ENCODE measurements at regions not wholly inside any gene's neighbourhood (a gene's known extent, or its start where the extent isn't known, plus 50 kb on each side); places are given as distances from the start of the nearest gene placed in this dataset.
"Not testable (repeated sequence)": the region's sequence is repeated elsewhere in the genome, so short reads cannot be mapped to it uniquely, and the experiment has no call there.

DNA sequence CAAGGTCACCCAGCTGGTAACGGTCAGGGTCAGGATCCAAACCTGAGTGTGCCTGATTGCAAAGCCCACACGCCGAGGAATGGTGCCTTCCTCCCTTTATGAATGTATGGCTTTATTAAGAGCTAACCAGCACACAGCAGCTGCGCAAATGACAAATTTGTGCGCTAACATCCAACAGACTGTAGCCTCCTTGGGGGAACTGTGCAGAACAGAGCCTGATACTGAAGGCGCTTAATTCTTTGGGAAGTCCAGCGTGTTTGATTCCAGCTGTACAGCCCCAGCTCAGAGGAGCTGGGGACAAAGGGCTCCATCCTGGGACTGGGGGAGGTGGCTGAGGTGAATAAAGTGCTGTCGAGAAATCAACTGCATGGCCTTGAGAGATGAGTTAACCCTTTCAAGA is 75.7 kb upstream of the JARID2 start:
- ATAC-seq (replicated peaks in 1 of 2) (no peak), DNase-seq (no peak)
- H3K27me3 Mint-ChIP-seq (ENCODE audit: low read depth), result no peaks in the 10 kb centered on the region
- no peaks in the 10 kb centered on the region for H3K4me1 Mint-ChIP-seq (ENCODE audit: low read depth)
- no peaks in the 10 kb centered on the region for H3K36me3 Mint-ChIP-seq (ENCODE audit: insufficient read depth in 2 of 2)
- H3K9me3 Mint-ChIP-seq, result no peaks in the 10 kb centered on the region
- no peak overlapping the region for H3K27ac Mint-ChIP-seq
- no peak overlapping the region for H3K4me3 Mint-ChIP-seq

DNA sequence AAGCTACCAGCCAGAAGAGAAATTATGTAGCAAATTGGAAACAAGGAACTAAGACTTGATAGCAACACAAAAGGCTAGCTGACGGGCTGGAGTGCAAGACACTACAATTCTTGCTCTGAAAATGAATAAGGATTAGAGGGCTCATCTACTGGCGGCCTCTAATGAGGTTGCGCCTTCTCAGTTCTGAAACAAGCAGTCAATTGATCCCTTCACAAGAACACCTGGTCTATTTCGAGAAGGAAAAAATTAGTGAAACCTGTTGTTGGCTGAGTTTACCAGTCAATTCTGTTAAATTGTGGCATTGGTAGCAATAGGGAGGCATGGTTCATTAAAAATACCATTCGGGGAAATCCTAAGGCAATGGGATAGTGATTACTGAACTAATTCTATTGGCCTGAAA is 74.8 kb upstream of the JARID2 start:
- Mint-ChIP-seq H3K4me1 (ENCODE audit: low read depth) (no peaks in the 10 kb centered on the region), H3K9me3 (no peaks in the 10 kb centered on the region), H3K27ac (no peak overlapping the region), H3K4me3 (no peak overlapping the region), H3K36me3 (ENCODE audit: insufficient read depth in 2 of 2) (no peaks in the 10 kb centered on the region), H3K27me3 (ENCODE audit: low read depth) (no peaks in the 10 kb centered on the region)
- ATAC-seq (replicated peaks in 1 of 2) (peak; percentile 24 to 70), DNase-seq (no peak)

DNA sequence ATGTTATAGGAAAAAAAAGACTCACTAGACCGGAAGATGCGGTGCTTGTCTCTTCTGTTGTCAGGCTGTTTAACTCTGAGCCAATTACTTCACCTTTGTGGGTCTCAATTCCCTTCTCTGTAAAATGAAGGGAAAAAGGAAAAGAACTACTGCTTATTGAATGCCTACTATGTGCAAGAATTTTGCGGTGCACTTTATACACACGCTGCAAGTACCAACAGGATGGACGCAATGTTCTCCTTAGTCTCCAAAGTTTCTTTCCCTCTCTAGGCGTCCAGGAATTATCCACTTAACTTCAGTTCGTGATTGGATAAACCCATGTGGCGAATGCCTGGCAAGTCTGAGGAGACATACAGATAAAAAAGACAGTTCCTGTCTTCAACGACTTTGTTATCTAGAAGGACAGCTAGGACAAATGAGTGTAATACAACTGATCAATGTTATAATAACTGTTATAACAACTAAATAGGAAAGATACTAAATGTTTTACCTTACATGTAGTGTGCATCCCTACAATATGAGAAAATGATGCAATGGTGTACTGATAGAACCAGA is 69.0 kb upstream of the JARID2 start:
- no peak for ATAC-seq (replicated peaks in 1 of 2)
- no peak overlapping the region for H3K27ac Mint-ChIP-seq
- no peaks in the 10 kb centered on the region for H3K9me3 Mint-ChIP-seq
- no peak overlapping the region for H3K4me3 Mint-ChIP-seq
- no peaks in the 10 kb centered on the region for H3K27me3 Mint-ChIP-seq (ENCODE audit: low read depth)
- H3K4me1 Mint-ChIP-seq (ENCODE audit: low read depth), result no peaks in the 10 kb centered on the region
- no peak for DNase-seq
- H3K36me3 Mint-ChIP-seq (ENCODE audit: insufficient read depth in 2 of 2), result no peaks in the 10 kb centered on the region

DNA sequence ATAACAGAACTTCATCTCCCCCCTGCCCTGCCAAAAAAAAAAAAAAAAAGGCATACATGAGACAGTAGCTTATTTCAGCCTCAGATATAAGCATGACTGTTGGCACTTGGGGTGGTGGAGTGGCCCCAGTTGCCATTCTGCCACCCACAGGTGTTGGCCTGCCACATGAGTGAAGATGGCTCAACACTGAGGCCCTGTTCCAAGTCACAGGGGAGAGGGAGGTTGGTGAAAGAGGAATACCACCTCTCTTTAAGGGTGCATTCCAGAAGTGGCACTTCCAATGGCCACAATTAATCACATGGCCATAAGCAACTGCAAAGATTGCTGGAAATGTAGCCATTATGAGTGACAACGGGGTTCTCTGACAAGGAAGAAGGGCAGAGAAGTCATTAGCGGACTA is 61.9 kb upstream of the JARID2 start:
- Mint-ChIP-seq H3K27ac (peak overlapping the region; percentile 47), H3K9me3 (no peaks in the 10 kb centered on the region), H3K36me3 (ENCODE audit: insufficient read depth in 2 of 2) (peaks cover 0 to 5% of the 10 kb centered on the region in 2 donors), H3K4me3 (peak overlapping the region; percentile 43 to 68), H3K27me3 (ENCODE audit: low read depth) (no peaks in the 10 kb centered on the region), H3K4me1 (ENCODE audit: low read depth) (peaks cover 36% of the 10 kb centered on the region)
- DNase-seq (peak; percentile 40 to 63), ATAC-seq (replicated peaks in 1 of 2) (peak; percentile 69 to 71)

DNA sequence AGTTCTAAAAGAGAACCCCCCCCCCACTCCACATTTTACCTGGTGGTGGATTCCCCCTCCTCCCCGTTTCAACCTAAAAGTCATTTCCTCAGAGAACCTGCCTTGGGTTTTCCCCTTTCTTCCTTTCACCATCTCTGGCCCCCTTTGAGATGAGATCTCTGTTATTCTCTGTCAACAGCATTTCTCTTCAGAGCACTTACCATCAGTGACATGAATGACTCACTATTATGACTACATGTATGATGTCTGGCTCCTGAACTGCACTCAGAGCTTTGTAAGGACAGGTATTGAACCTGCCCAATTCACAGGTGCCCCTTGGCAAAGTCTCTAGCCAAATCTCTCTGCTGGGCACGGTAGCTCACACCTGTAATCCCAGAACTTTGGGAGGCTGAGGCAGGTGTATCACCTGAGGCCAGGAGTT is 61.4 kb upstream of the JARID2 start:
- ATAC-seq (replicated peaks in 1 of 2) (peak; percentile 99), DNase-seq (peak; percentile 56 to 58)
- Mint-ChIP-seq H3K4me3 (peak overlapping the region; percentile 43 to 68), H3K9me3 (no peaks in the 10 kb centered on the region), H3K4me1 (ENCODE audit: low read depth) (peaks cover 36% of the 10 kb centered on the region), H3K36me3 (ENCODE audit: insufficient read depth in 2 of 2) (peaks cover 0 to 5% of the 10 kb centered on the region in 2 donors), H3K27ac (peak overlapping the region; percentile 47), H3K27me3 (ENCODE audit: low read depth) (no peaks in the 10 kb centered on the region)

DNA sequence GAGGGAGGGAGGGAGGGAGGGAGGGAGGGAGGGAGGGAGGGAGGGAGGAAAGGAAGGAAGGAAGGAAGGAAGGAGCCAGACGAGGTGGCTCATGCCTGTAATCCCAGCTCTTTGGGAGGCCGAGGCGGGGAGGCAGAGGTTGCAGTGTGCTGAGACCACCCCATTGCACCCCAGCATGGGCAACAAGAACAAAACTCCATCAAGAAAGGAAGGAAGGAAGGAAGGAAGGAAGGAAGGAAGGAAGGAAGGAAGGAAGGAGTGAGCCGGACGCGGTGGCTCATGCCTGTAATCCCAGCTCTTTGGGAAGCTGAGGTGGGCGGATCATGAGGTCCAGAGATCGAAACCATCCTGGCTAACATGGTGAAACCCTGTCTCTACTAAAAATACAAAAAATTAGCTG is 60.8 kb upstream of the JARID2 start:
- not testable (repeated sequence) for H3K9me3 Mint-ChIP-seq, DNase-seq

DNA sequence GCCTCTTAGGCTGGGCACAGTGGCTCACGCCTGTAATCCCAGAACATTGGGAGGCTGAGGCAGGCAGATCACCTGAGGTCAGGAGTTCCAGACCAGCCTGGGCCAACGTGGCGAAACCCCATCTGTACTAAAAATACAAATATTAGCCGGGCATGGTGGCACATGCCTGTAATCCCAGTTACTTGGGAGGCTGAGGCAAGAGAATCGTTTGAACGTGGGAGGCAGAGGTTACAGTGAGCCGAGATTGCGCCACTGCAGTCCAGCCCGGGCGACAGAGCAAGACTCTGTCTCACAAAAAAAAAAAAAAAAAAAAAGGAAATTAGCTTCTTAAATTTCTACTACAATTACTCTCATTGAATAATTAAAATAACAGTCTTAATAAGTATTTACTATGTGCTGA is 52.4 kb upstream of the JARID2 start:
- not testable (repeated sequence) for H3K36me3 Mint-ChIP-seq (ENCODE audit: insufficient read depth in 2 of 2); H3K27me3 Mint-ChIP-seq (ENCODE audit: low read depth); ATAC-seq (replicated peaks in 1 of 2); H3K27ac Mint-ChIP-seq; DNase-seq; H3K4me3 Mint-ChIP-seq; H3K4me1 Mint-ChIP-seq (ENCODE audit: low read depth); H3K9me3 Mint-ChIP-seq

More for the DNA sequence above, 60.8 kb upstream of the JARID2 start:
- peaks cover 36% of the 10 kb centered on the region for H3K4me1 Mint-ChIP-seq (ENCODE audit: low read depth)
- H3K27me3 Mint-ChIP-seq (ENCODE audit: low read depth); ATAC-seq (replicated peaks in 1 of 2); H3K36me3 Mint-ChIP-seq (ENCODE audit: insufficient read depth in 2 of 2); H3K4me3 Mint-ChIP-seq; H3K27ac Mint-ChIP-seq: not testable (repeated sequence)

DNA sequence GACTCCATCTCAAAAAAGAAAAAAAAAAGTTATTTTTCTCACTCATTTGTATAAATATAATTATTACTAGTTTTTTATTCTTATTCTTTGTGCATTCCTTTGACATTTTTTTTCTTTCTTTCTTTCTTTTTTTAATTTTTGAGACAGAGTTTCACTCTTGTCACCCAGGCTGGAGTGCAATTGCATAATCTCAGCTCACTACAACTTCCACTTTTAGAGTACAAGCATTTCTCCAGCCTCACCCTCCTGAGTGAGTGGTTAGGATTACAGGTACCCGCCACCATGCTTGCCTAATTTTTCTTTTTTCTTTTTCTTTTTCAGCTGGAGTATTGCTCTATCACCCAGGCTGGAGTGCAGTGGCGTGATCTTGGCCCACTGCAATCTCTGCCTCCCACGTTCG is 51.4 kb upstream of the JARID2 start:
- Mint-ChIP-seq H3K4me3 (no peak overlapping the region), H3K27me3 (ENCODE audit: low read depth) (no peaks in the 10 kb centered on the region), H3K4me1 (ENCODE audit: low read depth) (no peaks in the 10 kb centered on the region), H3K9me3 (no peaks in the 10 kb centered on the region), H3K36me3 (ENCODE audit: insufficient read depth in 2 of 2) (no peaks in the 10 kb centered on the region), H3K27ac (no peak overlapping the region)
- ATAC-seq (replicated peaks in 1 of 2) (no peak), DNase-seq (no peak)

Data from activated T-cell treated with anti-CD3 and anti-CD28 coated beads, Interleukin-2, amount 50 U/mL, for 72 hours (primary cell).